GM18858 (cell line): ENCODE measurements at regions not wholly inside any gene's neighbourhood (a gene's known extent, or its start where the extent isn't known, plus 50 kb on each side); places are given as distances from the start of the nearest gene placed in this dataset.

ENCODE experiments used
- ATAC-seq: cut with Tn5 transposase; IDR thresholded peaks from one replicate; pipeline ENCODE4 v1.9.1; 2021; ENCODE audit not compliant: unreplicated experiment

DNA sequence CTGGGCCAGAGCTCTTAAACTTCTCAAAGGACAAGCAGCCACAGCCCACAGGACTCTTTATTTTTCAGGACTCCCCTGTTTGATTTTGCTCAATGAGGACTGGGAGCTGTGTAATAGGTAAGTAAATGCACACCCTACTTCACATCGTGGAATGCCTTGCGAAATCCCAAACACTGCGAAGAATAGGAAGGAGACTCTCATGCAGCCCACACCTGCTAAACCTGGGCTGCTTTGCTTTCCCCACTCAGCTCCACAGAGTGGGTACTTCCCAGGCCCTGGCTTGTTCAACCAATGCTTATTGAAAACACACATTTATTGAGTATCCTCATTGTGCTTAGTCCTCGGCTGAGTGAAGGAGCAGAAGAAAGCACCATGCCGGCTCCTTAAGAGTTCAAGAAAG lies 103.3 kb upstream of the FSTL4 start:
- ATAC-seq: no peak

DNA sequence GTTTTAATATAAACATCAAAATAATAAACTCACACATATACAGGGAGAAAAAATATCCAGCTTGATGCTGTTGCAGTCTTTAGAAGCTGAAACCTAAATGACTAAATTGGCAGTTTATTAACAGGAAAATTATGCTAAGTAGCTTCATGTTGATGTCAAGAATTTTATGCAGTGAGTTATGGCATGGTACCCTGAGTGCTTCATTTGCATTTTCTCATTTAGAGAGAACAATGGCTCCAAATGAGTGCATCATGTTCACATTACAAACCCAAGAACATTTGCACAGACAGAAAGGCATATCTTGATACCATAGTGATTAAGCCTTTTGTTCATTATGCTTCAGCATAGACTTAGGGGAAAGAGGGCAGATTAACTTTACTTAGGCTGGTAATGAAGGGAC lies 102.9 kb upstream of the FSTL4 start:
- no peak for ATAC-seq

DNA sequence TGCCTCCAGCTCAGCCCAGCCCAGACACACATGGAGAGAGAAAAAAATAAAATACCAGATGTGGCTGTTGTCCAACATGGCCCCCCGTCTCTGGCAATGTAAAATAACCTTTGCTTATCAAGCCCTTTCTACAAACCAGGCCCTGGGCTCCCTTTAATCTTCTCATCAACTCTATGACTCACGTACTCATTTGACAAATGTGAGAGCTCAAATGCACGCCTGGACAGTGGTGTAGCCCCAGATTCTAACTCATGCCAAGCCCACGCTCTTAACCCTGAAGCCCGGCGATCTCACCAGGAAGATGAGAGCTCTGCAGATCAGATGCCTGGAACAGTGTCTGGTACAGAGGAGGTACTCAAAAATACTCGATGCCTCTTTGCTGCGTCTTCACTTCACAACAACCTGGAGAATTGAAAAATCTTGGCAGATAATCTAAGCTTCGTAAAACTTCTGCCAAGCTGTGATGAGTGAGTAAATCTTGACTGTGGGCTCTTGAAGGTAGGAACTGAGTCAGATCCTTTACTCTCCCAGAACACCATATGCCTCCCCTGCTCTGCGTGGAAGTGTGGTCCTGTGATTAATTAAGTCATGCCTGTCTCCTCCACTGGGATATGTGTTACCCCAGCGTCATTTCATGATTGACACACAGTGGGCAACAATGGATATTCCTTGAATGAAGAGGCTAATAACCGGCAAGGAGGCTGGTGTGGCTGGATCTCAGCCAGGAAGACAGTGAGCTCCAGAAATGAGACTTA lies 102.0 kb upstream of the FSTL4 start:
- no peak for ATAC-seq

DNA sequence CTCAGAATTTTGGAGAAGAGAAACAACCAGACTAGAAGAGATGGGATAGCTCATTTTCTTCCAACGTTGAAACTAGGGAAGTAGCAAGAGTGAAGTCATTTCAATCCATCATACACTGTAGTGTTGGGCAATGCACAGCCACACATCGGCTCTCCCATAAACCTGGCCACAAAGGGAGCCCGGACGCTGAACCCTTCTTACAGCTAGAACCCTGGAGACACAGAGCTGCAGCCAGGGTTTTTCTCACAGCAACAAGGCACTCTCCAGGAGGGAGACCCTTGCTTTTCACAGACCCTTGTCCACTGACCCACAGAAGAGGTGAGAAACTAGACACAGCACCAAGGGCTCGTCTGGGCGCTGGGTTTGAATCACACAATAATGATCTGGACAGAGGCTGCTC lies 101.4 kb upstream of the FSTL4 start:
- no peak for ATAC-seq

DNA sequence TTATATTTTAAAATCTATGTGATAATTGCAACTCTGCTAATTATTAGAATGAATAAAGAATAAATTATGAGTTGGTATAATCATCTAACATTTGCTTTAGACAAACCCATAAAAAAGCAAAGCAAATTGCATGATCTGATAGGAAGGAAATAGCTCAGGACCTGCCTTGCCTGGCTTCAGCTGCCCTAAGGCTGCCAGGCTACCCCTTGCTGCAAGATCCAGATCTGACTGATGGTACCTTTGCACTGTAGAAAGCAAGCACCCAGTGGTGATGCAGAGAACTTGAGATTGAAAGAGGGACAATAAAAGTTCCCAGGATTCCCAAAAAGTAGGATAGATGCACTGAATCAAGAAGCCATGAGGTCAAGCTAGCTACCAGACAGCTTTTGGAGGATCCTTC lies 100.9 kb upstream of the FSTL4 start:
- ATAC-seq: no peak

DNA sequence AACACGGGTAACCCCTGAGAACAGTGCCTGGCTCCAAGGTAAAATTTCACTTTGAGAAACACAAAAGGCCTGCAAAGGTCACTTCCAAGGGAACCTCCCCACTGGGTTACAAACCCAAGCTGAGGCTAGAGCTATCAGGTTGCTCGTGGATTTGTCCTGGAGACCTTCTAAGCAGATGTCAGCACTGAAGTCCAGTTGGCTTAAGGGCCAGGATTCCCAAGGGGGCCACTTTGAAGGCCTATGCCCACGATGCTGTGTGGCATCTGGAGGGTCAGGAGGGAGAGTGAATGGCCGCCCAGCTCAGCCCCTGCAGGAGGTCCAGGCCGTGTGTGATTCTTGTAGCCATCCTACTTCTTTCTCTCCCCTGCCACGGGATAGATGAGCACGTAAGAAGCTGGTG lies 100.2 kb upstream of the FSTL4 start:
- ATAC-seq: no peak

DNA sequence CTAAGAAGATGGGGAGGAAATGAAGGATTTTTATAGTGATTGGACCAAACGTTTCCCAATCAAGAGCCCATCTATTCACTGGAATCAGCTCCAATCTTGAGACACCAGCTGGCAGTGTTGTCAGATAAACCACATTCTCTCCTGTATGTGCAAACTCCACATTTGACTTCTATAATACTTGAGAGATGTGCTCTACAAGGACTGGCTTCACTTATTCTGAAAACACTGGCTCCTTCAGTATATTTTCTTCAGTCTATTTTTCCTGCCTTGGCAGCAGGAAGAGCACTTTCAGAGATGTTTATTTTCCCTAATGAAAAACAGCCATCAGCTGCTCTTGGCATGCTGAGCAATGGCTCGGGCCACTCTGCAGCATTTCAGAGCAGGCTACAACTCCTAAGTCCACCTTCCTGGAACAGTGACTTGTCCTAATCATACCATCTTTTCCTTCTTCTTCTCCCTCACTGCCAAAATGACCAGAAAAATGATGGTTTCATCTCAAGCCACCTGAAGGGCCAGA lies 96.9 kb upstream of the FSTL4 start:
- no peak for ATAC-seq

DNA sequence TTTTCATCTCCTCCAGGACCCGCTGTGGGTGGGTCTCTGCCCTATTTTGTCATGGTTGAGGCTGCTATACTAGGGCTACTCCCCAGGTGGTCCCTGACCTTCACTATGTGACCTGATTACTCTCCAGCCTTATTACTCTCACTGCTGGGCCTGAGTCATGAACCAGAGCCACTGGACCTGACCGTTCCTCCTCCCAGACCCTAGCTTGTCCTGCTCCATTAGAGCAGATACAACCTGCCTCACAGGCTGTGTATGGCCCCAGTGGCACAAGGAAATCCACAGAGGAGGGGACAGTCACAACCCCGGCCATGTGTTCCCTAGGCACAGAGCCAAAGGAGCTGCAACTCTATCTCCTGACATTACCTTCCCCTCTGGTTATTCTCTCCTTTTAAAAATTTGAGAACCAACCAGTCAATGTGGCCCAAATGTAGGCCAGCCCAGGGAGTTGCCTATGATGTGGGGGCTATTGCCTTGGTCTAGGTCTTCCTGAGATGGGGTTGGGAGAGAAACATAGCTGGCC lies 96.0 kb upstream of the FSTL4 start:
- no peak for ATAC-seq

DNA sequence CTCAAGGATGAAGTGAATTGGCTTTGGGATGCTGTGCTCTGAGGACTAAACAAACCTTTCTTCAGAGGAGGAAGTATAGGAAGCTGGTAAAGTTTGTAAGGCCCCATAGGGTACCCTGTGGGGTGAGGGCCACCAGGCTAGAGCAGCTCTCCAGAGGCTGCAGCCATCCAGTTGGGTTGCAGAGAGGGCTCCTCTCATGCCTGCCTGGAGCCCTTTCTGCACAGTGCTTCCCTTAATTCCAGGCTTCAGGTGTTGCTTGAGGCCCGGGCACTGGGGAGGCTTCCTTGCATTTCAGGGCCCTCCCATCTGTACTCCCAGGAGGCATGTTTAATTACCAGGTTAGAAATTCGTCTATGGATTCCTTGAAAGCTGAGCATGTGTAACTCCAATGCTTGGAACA lies 95.3 kb upstream of the FSTL4 start:
- no peak for ATAC-seq

DNA sequence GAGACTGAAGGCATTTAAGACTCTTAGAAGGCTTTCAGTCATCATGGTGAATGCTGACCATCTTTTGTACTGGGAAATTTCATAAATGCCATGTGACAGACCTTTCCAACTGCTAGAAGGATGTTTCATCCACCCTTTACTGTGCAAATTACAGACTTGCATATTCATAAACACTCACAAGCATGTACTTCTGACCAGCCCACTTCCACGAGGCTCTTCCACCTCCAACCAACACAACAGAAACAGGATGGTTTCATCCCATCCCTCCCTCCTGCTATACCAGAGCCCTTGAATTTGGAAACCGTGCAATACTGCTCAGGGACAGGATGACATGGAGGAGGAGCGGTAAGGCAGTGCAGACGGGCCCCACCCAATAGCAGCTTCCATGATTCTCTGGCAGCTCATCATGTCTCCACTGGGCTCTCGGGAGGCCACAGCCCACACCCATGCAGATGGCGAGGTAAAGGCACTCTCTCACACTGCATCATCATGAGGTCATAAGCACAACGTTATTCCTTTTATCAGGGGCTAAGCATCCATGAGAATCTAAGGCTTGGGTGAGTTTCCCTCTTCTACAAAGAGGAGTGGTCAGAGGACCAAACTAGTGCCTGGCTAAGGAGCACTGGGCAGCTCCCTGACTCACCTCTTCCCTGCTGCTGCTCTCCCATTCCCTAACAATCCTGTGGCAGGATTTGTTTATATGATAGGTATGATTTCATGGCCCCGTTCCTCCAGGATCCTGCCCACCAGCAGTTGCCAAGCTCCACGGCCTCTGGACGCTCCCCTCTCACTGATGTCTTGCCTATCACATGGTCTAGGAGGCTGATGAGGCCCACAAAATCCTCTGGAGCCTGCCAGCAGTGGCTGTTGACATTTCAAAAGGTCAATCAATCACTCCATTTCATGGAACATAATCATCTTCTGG lies 94.4 kb upstream of the FSTL4 start:
- no peak for ATAC-seq

DNA sequence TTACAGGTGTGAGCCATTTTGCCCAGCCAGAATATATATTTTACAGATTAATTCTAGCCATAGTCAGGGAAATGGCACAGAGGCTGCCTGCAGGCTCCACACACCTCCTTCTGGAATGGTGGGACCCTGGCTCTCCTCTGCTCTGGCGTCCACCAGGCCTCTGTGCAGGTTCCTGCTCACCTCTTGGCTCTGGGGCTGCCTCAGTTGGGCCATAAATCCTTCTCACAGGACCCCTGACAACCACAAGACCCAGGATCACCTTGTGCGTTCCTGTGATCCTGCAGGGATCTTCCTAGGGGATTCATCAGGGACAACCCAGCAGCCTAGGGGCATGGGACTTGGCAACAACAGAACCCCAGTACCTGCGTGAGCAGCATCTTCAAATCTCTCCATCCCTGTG lies 93.0 kb upstream of the FSTL4 start:
- ATAC-seq: no peak

DNA sequence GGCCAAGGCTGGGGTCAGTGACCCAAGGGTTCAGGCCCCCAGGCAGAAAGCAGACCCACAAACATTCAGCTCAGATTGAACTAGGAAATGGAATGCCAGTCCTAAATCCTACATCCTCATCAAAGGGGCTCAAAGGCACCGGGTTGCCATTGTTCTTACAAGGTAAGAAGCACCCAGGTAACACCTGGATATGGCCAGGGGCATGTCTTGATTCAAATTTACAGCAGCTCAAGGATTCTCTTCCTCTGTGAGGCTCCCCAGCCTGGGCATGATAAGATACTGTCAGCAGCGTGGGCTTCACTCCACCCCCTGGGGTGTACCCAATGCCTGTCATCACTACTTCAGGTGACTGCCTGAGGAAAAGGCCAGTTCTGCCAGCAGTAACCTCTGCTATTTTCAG lies 92.1 kb upstream of the FSTL4 start:
- no peak for ATAC-seq

DNA sequence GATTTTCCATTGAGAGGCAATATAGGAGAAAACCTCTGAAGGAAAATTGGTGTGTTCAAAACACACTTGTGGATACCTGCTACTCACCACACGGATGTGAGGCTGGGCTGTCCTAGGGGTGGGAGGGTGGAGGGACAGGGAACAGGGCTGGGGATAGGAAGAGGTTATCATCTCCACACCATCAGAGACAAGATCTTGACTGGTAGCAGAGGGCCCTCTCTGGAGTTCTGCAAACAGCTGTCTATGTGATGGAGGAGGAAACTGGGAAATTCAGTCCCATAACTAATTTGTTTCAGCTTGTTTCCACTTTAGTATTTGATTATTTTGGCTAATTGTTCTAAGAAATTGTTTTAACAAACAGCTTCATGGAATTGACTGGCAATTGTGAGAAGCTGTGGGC lies 91.6 kb upstream of the FSTL4 start:
- no peak for ATAC-seq

DNA sequence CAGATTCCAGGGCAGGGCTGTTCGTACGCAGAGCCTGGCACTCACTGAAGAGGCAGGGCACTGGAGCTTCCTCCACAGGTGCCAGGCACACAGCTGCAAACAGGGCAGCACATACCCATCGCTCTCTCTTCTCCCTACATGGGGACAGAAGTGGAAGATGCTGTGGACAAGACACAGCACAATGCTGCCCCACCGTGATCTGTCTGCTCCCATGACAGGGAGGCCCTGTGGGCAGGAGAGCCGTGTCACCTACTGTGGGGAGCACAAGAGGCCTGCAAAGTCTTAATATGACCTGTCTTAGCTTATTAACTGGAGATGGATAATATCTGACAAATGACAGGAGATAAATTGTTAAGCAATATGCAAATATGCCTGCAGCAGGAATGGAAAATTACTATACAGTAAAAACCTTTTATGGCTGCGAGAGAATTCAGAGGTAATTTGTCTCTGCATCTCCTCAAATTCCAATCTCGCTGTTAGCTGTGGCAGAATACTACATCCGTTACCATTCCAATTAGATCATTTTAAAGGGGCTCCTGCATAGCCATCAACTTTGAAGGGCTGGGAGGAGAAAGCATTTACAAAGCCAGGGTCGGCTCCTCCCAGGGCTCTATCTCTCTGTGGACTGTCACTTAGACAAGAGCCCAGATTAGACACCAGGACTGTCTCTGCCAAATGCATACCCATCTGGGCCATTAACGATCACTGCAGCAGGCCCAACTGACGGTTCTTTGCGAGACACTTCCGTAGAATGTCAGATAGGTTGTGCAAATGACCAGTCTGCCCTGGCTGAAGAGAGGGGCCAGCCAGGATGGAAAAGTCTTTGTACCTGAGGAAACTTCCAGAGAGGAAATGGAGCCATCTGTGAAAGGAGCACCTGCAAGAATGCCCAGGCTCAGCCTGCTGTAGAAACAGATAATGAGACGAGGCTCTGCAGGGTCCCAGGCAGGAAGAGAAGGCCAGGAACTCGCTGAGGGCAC lies 90.7 kb upstream of the FSTL4 start:
- ATAC-seq: no peak

DNA sequence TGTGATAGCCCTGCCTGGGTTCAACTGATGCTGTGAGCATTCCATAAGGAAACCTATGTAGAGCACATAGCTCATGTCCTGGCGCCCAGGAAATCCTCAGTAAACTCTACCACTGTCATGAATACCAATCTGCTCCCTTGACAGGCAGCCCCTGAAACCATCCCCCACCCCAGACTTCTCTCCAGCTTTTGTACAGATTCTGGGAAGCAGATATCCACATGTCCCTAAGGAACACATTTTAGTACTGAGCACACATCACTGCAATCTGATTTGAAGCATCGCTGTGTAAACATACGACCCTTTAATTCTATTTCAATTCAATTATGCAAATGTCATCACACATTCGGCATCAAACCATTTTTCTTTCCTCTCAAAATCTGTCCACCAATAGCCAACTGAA lies 89.5 kb upstream of the FSTL4 start:
- ATAC-seq: no peak

DNA sequence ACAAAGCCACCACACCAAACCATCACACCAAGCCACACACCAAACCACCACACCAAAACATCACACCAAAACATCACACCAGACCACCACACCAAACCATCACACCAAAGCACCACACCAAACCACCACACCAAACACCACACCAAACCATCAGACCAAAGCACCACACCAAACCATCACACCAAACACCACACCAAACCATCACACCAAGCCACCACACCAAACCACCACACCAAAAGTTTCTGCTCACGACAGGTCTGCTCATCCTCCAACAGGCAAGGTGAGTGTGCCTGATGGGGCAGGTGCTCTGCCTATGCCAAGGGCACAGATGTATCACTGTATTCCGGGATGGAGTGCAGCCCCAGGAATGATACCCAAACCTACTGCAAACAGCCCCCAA lies 87.9 kb upstream of the FSTL4 start:
- ATAC-seq: no peak

DNA sequence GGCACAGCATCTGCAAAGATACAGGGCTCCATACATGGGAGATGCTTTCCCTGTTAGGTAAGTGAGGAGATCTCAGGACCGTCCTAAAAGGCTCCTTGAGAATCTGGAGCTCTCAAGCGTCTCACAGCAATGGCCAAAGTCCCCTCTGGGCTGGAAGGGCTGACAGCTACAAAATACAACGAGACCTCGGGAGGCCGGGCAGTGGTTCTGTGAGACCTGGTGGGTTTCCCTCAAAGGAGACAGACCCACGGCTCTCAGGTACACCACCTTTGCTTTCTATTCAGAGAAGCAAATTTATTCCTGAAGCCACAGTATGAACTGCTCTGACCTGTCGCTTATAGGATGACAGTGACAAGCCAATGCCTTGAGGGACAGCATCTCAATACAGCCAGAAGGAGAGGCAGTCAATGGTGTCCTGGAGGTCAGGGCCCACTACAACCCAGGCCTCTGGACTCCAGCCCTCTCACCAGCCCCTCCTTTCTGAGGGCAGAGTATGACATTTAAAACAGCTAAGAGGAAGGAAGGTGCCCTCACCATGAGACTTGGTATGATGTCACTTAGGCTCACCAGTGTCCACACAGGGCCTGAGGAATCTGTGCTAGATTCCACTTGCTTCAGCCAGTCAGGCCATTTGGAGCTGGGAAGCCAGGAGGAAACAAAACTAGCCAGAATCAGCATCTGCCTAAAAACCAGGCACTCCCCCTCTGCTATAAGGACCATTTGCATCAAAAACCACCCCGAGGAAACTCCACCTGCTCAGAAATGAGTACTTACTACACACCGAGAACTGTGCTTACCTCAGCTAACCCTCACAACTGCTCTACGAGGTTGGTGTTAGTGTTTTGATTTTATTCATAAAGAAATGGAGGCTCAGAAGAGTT lies 86.5 kb upstream of the FSTL4 start:
- ATAC-seq: peak; percentile 41

DNA sequence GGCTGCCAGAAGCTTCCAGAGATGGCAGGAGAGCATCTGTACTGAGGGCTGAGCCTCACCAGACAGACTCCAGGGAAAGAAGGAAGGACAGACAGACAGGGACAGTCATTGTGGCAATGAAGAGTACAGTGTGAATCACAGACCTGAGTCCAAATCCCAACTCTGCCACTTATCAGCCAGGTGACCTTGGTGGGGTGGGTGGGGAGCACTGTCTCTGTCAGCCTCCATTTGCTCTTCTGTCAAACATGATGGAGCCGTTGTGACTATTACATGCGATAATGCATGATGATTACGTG lies 85.9 kb upstream of the FSTL4 start:
- no peak for ATAC-seq

DNA sequence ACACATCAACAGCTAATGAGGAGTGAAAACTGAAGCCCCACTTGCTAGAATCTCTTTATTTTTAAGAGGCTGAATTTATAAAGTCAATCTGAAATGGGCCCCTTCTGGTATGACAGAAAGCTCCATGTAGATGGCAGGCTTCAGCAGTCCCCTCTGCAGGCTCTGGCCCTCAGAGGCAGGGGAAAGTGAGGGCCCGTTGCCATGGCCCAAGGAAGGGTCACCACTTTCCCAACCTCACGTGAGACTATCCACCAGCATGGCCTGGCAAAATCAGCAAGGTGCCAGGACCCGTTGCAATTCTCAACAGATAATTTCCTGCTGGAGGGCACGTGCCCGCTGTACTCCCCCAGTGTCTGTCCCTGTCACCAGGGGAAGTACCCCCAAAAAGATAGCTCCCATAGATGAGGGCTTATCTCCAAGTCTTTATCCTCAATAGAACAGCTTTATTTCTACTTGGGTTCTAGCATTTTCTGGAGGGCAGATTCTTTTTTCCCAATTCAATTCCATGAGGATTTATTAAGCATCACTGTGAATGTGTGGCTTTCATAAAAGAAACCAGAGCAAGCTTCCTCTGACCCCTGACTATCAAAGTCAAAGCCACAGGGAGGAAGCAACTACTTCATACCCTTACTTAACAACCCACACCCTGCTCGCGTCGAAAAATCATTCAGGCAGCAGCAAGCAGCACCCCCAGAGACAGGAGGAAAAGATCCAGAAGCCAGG lies 85.4 kb upstream of the FSTL4 start:
- ATAC-seq: no peak
